ENCODE measurements at regions not wholly inside any gene's neighbourhood (a gene's known extent, or its start where the extent isn't known, plus 50 kb on each side); places are given as distances from the start of the nearest gene placed in this dataset.

DNA sequence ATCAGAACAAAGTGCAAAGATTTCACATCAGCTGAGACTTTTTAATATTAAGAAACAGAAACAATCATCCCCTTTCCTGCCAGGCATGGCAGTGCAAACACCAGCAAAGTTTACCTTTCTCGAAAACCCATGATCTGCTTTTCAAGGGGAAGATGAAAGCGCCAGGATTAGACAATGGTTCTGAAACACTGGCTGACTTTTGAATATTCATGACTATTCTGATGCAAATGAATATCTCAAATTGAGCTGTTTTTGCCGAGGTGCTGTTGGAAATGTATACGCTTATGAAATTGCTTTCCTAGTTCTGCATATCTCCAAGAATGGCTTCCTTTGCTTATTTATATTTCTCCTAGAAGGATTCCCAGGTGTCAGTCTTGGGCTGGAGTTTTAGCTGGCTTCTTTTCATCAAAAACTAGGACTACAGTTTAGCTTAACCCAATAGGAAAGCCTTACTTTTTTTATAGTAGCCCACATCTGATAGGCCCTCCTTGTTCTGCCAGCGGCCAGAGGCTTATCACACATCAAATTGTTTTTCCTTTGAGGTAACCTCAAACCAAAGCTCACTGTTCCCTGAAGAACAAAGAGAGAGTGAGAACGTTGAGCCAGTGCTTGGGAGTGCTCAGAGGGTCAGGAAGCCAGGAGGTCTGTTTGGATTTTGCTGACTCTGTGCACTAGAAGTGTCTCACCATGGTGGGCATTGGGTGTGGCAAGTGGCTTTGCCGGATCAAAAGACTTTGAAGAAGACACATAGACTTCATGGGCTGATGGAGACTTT lies 74.0 kb upstream of the PLCL2 start:
- no peak for DNase-seq

DNA sequence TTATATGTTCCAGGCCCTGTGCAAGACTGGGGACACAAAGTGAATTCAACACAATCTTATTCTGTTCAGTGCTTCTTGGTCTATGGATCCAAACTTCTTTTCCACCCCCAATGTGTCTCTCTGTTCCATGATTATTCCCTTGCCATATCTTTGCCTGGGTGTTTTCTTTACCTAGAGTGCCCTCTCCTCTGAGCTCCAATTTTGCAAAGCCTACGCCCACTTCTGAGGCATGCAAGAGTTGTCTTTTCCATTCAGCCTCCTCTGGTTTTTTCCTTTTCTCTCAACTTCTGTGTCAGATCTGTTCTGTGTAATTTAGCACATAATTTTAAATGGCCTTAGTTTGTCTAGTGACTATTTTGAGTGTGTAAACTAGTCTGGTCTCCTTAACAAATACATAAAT lies 72.8 kb upstream of the PLCL2 start:
- no peak for DNase-seq

DNA sequence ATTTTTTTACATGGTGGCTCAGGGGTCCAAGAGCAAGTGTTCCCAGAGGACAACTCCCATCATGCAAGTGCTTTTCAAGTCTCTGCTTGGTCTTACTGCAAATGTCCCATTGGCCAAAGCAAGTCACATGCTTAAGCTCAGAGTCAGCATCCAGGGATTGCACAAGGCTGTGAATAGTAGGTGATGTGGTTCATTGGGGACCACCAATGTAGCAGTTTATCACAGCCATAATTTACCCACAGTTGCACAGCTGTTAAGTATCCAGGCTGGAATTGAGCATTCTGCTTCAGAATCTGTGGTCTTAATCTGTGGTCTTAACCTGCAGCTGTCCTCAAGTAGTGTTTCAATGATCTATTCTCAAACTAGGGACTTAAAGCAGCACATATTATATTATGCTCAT lies 71.4 kb upstream of the PLCL2 start:
- DNase-seq = no peak

DNA sequence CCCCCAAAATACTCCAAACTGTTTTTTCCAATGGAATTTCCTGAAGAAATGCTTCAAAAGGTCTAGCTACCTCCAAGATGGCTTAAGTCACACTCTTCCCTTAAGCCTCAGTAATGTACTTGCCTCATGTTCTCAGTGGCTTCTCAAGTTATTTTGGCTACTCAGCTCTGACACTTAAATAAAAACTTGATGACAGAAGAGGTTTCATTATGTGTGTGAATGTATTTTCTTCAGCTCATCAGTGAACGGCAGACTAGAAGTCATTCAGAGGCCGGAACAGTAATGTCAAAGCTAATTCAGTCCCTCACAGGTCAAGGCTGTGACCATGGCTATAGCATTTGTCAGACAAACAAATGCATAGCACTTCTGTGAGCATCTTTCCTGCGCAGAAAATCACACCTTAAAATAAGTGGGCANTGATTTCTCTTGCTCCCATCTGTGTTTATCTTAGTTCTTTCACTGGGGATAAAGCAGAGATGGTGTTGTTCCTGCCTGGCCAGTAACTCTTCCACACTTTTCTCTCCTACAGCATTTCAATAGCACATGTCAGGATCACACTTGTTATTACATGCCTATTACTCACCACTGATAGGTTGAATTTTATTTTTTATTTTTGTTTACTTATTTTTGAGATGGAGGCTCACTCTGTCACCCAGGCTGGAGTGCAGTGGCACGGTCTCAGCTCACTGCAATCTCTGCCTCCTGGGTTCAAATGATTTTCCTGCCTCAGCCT lies 68.5 kb upstream of the PLCL2 start:
- DNase-seq = no peak

DNA sequence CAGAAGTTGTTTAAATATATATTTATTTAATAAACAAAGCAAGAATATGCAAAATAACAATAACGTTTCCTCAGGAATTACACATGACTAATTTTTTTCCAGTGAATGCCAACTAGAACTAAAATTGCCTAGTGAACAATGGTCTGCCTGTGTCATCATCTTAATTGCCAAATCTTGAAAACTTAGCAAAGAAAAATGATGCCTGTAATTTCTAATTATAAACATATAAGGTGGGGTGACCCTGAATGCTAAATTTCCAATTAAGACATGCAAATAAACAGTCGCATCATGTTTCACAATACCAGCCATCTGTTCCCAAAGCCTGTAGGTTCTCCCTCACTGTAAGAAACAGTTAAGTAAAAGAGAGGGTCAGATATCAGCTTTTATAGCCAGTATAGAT lies 67.6 kb upstream of the PLCL2 start:
- DNase-seq = no peak

DNA sequence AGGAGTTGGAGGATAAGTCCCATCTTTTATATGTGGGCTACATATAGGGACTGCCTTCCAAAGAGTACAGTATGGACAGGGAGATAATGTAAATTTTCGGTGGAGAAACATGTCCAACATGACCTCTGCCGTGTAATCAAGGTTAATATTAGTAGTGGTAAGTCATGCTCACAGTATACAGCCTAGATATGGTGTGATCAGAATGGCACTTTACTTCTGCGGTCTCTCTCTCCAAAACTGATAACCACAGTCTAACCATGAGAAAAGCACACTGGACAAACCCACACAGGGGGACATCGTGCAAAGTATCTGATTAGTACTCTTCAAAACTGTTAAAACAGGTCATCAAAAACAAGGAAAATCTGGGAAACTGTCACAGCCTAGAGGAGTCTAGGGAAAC lies 66.6 kb upstream of the PLCL2 start:
- DNase-seq = no peak

DNA sequence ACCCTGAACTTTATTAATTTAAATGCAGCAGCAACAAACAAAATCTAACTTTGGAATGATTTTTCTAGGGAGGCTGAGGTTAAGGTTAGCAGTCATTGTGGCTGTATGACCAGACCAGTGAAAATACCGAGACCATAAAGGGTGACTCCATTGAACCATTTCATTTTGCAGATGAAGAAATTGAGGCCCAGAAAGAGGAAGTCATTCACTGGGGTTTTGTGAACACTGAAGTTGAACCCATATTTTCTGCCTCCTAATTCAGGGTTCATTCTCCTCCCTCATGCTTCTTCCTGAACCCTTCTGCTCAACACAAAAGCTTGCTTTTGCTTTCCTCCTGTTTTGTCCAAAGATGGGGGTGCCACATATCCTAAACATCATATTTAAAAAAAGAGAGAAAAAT lies 65.8 kb upstream of the PLCL2 start:
- no peak for DNase-seq

DNA sequence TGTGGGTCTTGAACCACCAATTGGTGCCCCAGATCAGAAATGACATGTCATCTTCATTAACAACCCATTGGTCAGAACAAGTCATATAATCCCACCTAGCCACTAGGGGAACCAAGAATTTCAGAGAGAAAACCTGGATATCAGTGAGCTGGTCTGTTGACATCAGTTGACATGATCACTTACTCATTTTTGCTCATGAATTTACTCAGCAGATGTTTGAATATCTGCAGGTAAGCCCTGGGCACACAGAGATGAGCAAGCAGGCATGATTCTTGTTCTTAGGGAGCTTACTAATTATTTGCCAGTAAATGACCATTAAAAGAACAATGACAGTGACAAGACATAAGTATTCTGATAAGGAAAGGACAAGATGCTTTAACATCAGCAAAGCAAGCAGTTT lies 64.3 kb upstream of the PLCL2 start:
- no peak for DNase-seq

DNA sequence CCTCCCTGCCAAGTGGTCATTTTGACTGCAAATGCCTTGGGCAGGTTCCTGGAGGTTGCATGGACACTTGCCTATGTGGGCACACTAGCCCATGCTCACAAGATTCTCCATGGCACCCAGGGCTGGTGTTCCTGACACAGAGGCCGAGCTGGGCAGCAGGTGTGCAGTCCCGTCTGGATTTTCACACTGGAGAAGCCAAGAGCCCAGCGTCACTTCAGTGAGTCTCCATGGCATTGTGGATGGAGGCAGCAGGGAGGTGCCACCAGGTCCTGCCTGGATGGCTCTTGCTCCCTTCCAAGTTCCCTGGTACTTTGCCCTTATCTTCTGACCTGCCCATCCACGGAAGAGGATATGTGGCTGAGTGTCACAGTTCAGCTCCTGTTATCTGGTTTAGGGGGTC lies 63.7 kb upstream of the PLCL2 start:
- no peak for DNase-seq

DNA sequence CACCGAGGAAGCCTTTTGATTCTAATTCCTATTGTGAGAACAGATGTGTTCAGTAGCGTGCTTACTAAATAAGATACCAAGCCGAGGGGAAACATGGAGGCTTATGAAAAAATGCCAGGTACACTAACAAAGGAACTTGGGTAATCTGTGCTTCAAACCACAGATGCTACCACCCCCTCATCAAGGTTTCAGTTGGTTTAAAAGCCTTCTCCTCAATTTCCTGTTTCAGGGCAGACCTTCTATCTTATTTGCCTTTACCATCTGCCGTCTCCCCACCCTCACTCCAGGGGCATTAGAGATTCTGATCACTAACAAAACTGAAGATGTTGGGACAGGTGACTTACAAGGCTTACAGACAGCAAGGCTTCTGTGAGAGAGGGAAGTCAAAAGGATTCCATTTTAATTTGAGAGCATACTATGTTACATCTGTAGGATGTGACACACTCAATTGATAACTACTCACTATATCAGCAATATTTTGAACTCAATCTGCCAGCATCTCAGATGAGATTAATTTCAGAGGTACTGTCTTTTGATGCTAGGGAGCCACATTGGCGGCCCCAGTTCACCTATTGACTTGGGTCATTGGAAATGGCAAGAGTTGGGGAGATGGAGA lies 60.6 kb upstream of the PLCL2 start:
- no peak for DNase-seq

DNA sequence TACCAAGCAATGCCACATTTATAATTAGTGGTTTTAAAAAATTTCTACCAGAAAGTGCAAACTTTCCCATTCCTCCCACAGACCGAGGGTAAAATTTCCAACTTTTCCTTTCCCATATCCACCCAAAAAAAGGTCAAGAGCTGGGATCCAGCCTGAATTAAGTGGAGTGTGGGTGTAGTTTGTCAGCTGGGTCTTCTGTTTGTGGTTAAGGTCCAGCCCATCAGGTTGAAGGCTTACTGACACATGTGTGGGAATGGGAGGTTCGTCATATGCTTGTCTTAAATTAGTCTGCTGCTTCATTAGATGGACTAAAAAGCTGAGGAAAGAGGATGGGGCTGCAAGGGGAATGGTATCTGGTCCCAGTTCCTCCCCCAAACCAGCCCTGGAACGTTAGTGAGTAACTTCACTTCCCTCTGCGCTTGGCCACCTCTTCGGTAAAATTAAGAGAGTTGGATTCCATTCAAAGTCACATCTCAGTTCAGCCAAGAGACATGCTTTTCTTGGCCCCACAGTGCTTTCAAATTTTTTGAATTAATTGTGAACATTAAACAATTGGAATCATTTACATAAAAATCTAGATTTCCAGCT lies 59.0 kb upstream of the PLCL2 start:
- DNase-seq = no peak

DNA sequence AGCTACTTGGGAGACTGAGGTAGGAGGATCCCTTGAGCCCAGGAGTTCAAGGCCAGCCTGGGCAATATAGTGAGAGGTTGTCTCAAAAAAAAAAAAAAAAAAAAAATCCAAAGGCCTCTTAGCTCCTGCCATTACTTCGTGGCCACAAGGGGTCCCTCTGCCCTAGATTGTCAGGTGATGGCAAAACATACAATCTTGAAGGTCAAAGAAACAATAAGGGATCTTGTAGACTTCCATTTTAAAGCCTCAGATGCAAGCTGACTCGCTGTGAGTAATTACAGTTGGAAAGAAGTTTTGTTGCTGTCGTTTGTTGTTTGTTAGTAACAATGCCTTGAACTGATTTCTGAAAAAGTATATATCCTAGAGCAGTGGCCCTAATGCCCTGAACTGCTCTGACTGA lies 55.9 kb upstream of the PLCL2 start:
- no peak for DNase-seq

DNA sequence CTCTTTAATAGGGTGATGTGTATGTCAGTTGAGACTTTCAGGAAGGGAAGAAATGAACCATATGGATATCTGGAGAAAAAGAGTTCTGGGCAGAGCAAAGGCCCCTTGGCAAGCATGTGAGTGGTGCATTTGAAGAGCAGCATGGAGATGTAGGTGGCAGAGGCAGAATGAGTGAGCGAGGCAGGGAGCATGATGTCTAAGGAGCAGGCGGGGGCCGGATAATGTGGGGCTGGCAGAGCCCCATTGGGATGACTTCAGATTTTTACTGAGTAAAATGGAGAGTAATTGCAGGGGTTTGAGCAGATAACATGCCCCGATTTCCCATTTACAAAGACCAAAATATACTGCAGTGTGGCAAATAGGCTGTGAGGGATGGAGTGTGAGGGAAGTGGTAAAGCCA lies 52.9 kb upstream of the PLCL2 start:
- DNase-seq = no peak

DNA sequence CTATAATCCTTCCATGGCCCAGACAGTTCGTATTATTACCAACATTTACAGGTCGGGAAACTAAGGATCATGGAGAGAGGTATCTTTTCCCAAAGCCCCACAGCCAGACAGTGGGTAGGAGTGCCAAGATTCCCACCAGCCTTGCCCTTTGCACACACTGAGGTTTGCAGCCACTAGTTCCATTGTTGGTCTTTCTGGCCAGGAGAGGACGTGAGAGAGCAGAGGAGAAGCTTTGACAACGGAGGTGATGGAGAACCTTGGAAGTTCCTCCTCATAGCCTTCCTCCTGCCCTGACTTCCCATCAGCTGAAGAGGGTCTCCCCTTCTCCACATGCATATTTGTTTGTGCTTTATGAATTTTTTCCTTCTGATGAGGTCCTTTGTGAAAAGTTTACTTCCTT lies 50.5 kb upstream of the PLCL2 start:
- DNase-seq = no peak

DNA sequence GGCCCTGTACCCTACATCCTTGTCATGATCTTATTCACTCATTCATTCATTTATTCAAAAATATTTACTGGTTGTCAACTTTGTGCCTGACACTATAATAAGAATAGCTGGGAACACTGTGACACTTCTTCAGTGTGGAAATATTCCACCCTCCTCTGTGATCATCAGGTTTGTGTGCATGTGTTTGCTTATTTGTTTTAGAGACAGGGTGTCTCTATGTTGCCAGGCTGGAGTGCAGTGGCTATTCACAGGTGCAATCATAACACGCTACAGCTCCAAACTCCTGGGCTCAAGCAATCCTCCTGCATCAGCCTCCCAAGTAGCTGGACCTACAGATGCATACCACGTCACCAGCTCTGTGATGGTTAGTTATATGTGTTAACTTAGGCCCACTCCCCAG lies 50.0 kb upstream of the PLCL2 start:
- DNase-seq = no peak
